ENCODE measurements at regions not wholly inside any gene's neighbourhood (a gene's known extent, or its start where the extent isn't known, plus 50 kb on each side); places are given as distances from the start of the nearest gene placed in this dataset.

DNA sequence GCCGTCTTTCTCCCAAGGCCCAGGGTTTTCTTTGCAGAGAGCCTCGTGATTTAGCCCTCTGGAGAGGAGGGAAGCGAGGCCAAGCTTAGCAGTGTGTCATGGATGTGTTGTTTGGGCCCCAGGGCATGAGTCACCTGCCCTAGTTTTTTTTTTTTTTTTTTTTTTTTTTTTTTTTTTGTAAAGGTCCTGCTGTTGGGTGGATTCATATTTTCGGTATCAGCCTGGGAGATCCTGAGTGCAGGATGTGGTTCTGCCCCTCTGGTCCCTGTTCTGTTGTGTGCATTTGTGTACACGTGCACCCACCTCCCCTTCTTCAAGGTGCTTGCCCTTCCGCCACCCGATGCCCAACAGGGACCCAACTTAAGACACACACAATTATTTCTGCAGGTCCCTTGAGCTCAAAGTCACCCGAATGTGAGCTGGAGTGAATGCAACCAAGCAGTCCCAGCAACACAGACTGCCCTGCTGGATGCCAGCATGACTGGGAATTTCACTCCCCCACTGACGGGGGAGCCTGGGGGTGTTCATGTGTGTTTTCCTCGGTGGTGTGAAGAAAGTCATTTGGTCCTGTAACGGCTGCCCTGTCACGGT, 265.8 kb upstream of the TNRC6C start:
- 16% methylated on average over 11 of the region's 12 CpGs for WGBS (ENCODE audit: low lambda C conversion rate)
- Histone ChIP-seq H3K4me2 (ENCODE audit: low read depth, low read length) (no peak overlapping the region), H3K36me3 (replicated peaks in 1 of 2; ENCODE audit: control insufficient read depth in 1 of 2, insufficient read depth in 2 of 2, low read length in 2 of 2) (no peaks in the 10 kb centered on the region), H4K20me1 (ENCODE audit: insufficient read depth, low read length) (no peaks in the 10 kb centered on the region), H3K4me3 (replicated peaks in 1 of 3; ENCODE audit: insufficient read depth in 1 of 3, low read depth in 2 of 3, low read length in 3 of 3) (no peak overlapping the region), H2AFZ (ENCODE audit: low read length) (no peak overlapping the region), H3K27ac (ENCODE audit: extremely low read length, insufficient read depth, low read length) (no peak overlapping the region), H3K4me1 (ENCODE audit: insufficient read depth, low read length) (no peaks in the 10 kb centered on the region), H3K79me2 (ENCODE audit: insufficient read depth, low read length) (no peaks in the 10 kb centered on the region), H3K27me3 (ENCODE audit: control insufficient read depth in 1 of 2, insufficient read depth in 2 of 2, low read length in 2 of 2) (peaks cover 24 to 79% of the 10 kb centered on the region in 2 experiments), H3K9me3 (ENCODE audit: low read length) (no peaks in the 10 kb centered on the region), H3K9ac (ENCODE audit: insufficient read depth, low read depth, low read length) (no peak overlapping the region)
- FAIRE-seq: no peak
- in situ Hi-C loops (cut with HindIII; ENCODE audit: extremely low pct_ligation_motif_present, low pct_unique_long_range_greater_than_20kb): no loop called here
- ChIA-PET POLR2A (no interaction called here), CTCF (ENCODE audit: low intra/inter-chr PET ratio, low total read pairs) (no interaction called here)
- DNase-seq (ENCODE audit: low spot score): no peak
- BruUV-seq (replicated peaks): no TSS peak
- intact Hi-C loops (cut with micrococcal nuclease; ENCODE audit: unreplicated experiment): no loop called here
- TF ChIP-seq ZNF431 (CRISPR knock-in tag; IDR thresholded peaks at IDR 0.05; ENCODE audit: borderline replicate concordance, low read depth): no peak
- TF ChIP-seq HMG20A (CRISPR knock-in tag; IDR thresholded peaks at IDR 0.05; ENCODE audit: borderline replicate concordance): no peak
- no peak for TF ChIP-seq ZSCAN12 (CRISPR knock-in tag; IDR thresholded peaks at IDR 0.05)
- no peak for TF ChIP-seq SIN3A (IDR thresholded peaks at IDR 0.05; ENCODE audit: borderline replicate concordance, low read depth, low read length)
- no peak for TF ChIP-seq HNRNPL (IDR thresholded peaks at IDR 0.05; ENCODE audit: low read depth, low read length)
- no peak for TF ChIP-seq ZFYVE20 (CRISPR knock-in tag; IDR thresholded peaks at IDR 0.05; ENCODE audit: borderline replicate concordance, low read depth)
- no peak for TF ChIP-seq ZNF704 (CRISPR knock-in tag; IDR thresholded peaks at IDR 0.05; ENCODE audit: borderline replicate concordance)
- TF ChIP-seq RARA (CRISPR knock-in tag; IDR thresholded peaks at IDR 0.05): no peak
- no peak for TF ChIP-seq TCF7L2 (IDR thresholded peaks at IDR 0.05; ENCODE audit: low read depth, low read length)
- no peak for TF ChIP-seq ZFP91 (CRISPR knock-in tag; IDR thresholded peaks at IDR 0.05; ENCODE audit: borderline replicate concordance)
- no peak for TF ChIP-seq ZNF547 (CRISPR knock-in tag; IDR thresholded peaks at IDR 0.05)
- TF ChIP-seq SMYD3 (CRISPR knock-in tag; IDR thresholded peaks at IDR 0.05): no peak
- TF ChIP-seq CEBPB (IDR thresholded peaks at IDR 0.05; ENCODE audit: borderline replicate concordance, low read depth, low read length): no peak
- TF ChIP-seq ZNF605 (CRISPR knock-in tag; IDR thresholded peaks at IDR 0.05): no peak
- no peak for TF ChIP-seq SPEN (CRISPR knock-in tag; IDR thresholded peaks at IDR 0.05; ENCODE audit: low read depth)
- TF ChIP-seq GATAD2A (CRISPR knock-in tag; IDR thresholded peaks at IDR 0.05): no peak
- TF ChIP-seq, protein P1, sequence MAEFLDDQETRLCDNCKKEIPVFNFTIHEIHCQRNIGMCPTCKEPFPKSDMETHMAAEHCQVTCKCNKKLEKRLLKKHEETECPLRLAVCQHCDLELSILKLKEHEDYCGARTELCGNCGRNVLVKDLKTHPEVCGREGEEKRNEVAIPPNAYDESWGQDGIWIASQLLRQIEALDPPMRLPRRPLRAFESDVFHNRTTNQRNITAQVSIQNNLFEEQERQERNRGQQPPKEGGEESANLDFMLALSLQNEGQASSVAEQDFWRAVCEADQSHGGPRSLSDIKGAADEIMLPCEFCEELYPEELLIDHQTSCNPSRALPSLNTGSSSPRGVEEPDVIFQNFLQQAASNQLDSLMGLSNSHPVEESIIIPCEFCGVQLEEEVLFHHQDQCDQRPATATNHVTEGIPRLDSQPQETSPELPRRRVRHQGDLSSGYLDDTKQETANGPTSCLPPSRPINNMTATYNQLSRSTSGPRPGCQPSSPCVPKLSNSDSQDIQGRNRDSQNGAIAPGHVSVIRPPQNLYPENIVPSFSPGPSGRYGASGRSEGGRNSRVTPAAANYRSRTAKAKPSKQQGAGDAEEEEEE (CRISPR knock-in tag; IDR thresholded peaks at IDR 0.05; ENCODE audit: borderline replicate concordance): no peak
- TF ChIP-seq, protein P2, sequence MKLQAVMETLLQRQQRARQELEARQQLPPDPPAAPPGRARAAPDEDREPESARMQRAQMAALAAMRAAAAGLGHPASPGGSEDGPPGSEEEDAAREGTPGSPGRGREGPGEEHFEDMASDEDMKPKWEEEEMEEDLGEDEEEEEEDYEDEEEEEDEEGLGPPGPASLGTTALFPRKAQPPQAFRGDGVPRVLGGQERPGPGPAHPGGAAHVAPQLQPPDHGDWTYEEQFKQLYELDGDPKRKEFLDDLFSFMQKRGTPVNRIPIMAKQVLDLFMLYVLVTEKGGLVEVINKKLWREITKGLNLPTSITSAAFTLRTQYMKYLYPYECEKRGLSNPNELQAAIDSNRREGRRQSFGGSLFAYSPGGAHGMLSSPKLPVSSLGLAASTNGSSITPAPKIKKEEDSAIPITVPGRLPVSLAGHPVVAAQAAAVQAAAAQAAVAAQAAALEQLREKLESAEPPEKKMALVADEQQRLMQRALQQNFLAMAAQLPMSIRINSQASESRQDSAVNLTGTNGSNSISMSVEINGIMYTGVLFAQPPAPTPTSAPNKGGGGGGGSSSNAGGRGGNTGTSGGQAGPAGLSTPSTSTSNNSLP (IDR thresholded peaks at IDR 0.05; ENCODE audit: low read depth, low read length): no peak
- ATAC-seq: no peak

All from HepG2 (cell line).